ENCODE measurements at regions not wholly inside any gene's neighbourhood (a gene's known extent, or its start where the extent isn't known, plus 50 kb on each side); places are given as distances from the start of the nearest gene placed in this dataset.
A peak's percentile ranks its signal among the peaks of the same experiment; 100 is the strongest.

- Histone ChIP-seq H3K56ac (ENCODE audit: insufficient read length, low read depth, low read length) (no peak overlapping the region), H3T11ph (ENCODE audit: low read length) (no peak overlapping the region), H4K5ac (ENCODE audit: insufficient read length, low read depth, low read length) (no peak overlapping the region), H3K4ac (ENCODE audit: low read depth, low read length) (no peak overlapping the region), H3K27me3 (ENCODE audit: insufficient read depth, low read length) (no peaks in the 10 kb centered on the region), H2BK5ac (ENCODE audit: insufficient read length, low read length) (no peak overlapping the region), H3K4me2 (ENCODE audit: insufficient read depth, insufficient read length, low read length) (no peak overlapping the region), H3K14ac (ENCODE audit: insufficient read depth, low read length) (no peak overlapping the region), H2BK120ac (ENCODE audit: low read depth, low read length, poor library complexity, severe bottlenecking) (no peak overlapping the region), H2AK5ac (ENCODE audit: insufficient read length, low read length) (no peak overlapping the region), H4K20me1 (ENCODE audit: control insufficient read depth, insufficient read depth, insufficient read length) (no peaks in the 10 kb centered on the region), H3K4me1 (ENCODE audit: insufficient read depth, low read length) (no peaks in the 10 kb centered on the region), H3K79me1 (ENCODE audit: insufficient read depth, low read depth, low read length, poor library complexity, severe bottlenecking) (no peaks in the 10 kb centered on the region), H3K9me3 (ENCODE audit: control insufficient read depth, low read depth, low read length) (no peaks in the 10 kb centered on the region), H3K18ac (ENCODE audit: insufficient read length, low read depth, low read length) (no peak overlapping the region), H3K27ac (ENCODE audit: insufficient read length, low read depth, low read length) (no peak overlapping the region), H2AFZ (ENCODE audit: low read length) (no peak overlapping the region), H3K79me2 (ENCODE audit: insufficient read depth, low read length) (no peaks in the 10 kb centered on the region), H4K91ac (ENCODE audit: insufficient read length, low read depth, low read length) (no peak overlapping the region), H2BK12ac (ENCODE audit: insufficient read length, low read depth, low read length) (no peak overlapping the region), H3K9ac (ENCODE audit: extremely low read depth, insufficient read length, low read length) (no peak overlapping the region), H3K23me2 (ENCODE audit: insufficient read length, low read depth, low read length, poor library complexity, severe bottlenecking) (no peaks in the 10 kb centered on the region), H4K8ac (replicated peaks; ENCODE audit: insufficient read length, low read depth, low read length) (no peak overlapping the region), H2BK20ac (ENCODE audit: low read depth, low read length, poor library complexity, severe bottlenecking) (no peak overlapping the region), H2BK15ac (ENCODE audit: low read depth, low read length) (no peak overlapping the region), H3K23ac (ENCODE audit: insufficient read length, low read depth, low read length) (no peak overlapping the region)
- no peak for TF ChIP-seq CTCF (conservative IDR thresholded peaks at IDR 0.05)
- no peaks in the 10 kb centered on the region for H3K36me3 Mint-ChIP-seq (ENCODE audit: insufficient read depth in 1 of 3, low read depth in 3 of 3)
- peak overlapping the region in 2 of 3 experiments; percentile 17 to 36; a peak in 2 of 7 replicates for H3K27ac Mint-ChIP-seq
- peaks cover 8 to 9% of the 10 kb centered on the region in 2 experiments; a peak in 3 of 4 replicates for H3K4me1 Mint-ChIP-seq
- no peaks in the 10 kb centered on the region for H3K27me3 Mint-ChIP-seq (ENCODE audit: low read depth)
- WGBS (ENCODE audit: extremely low coverage, insufficient read length, low lambda C conversion rate), result no CpG with 5 or more reads among the region's 2 CpGs
- no peaks in the 10 kb centered on the region for H3K9me3 Mint-ChIP-seq
- DNase-seq, result no peak
- H3K4me3 Mint-ChIP-seq, result no peak overlapping the region
Observed at GRCh38 chr1:192108161-192108560, 50.1 kb upstream of the RGS18 start.
